Neural cell (in vitro differentiated cells): ENCODE measurements at regions not wholly inside any gene's neighbourhood (a gene's known extent, or its start where the extent isn't known, plus 50 kb on each side); places are given as distances from the start of the nearest gene placed in this dataset.

Source experiments
- H2AFZ ChIP-seq: fragments of 200-600, 300-800 bp; sonication (generic), shearing (Covaris generic); 2 replicates; pipeline ENCODE4 v1.6.0; 2014; ENCODE audit warnings: low read depth, mild to moderate bottlenecking, antibody characterized with exemption, low read length, moderate library complexity
- H3F3A ChIP-seq: fragments of 200-600 bp; shearing (Covaris generic); 2 replicates; pipeline ENCODE4 v1.6.1; 2016; ENCODE audit warnings: mild to moderate bottlenecking, moderate library complexity, mixed read lengths, antibody characterized with exemption, low read length; ENCODE audit not compliant: insufficient read depth, poor library complexity, severe bottlenecking
- H3K27ac ChIP-seq: fragments of 200-600, 300-800 bp; sonication (generic), shearing (Covaris generic); 2 replicates; pipeline ENCODE4 v1.5.1; 2014; ENCODE audit warnings: mild to moderate bottlenecking, low read length, moderate library complexity
- H3K27me3 ChIP-seq: fragments of 300-800, 200-600 bp; sonication (generic), shearing (Covaris generic); 2 replicates; pipeline ENCODE4 v1.6.0; 2014; ENCODE audit warnings: mild to moderate bottlenecking, low read depth, low read length, moderate library complexity; ENCODE audit not compliant: insufficient read depth
- H3K36me3 ChIP-seq: fragments of 300-800, 200-600 bp; sonication (generic), shearing (Covaris generic); 2 replicates; pipeline ENCODE4 v1.5.1; 2014; ENCODE audit warnings: mild to moderate bottlenecking, antibody characterized with exemption, low read length, moderate library complexity; ENCODE audit not compliant: insufficient read depth
- H3K4me2 ChIP-seq: fragments of 300-800, 200-600 bp; sonication (generic), shearing (Covaris generic); 2 replicates; pipeline ENCODE4 v1.6.0; 2014; ENCODE audit warnings: mild to moderate bottlenecking, low read length
- H3K4me3 ChIP-seq: fragments of 300-800, 200-600 bp; sonication (generic), shearing (Covaris generic); 2 replicates; pipeline ENCODE4 v1.5.1; 2014; ENCODE audit warnings: mild to moderate bottlenecking, low read length, moderate library complexity
- H3K79me2 ChIP-seq: fragments of 200-600 bp; shearing (Covaris generic); replicated peaks from 2 replicates; pipeline ENCODE4 v1.6.0; 2014; ENCODE audit warnings: mild to moderate bottlenecking, low read length, moderate library complexity; ENCODE audit not compliant: insufficient read depth
- H3K9ac ChIP-seq: fragments of 300-800, 200-600 bp; sonication (generic), shearing (Covaris generic); 2 replicates; pipeline ENCODE4 v1.6.1; 2016; ENCODE audit warnings: mild to moderate bottlenecking, low read length, mixed read lengths
- H3K9me2 ChIP-seq: fragments of 200-600 bp; shearing (Covaris generic); 2 replicates; pipeline ENCODE4 v1.6.1; 2016; ENCODE audit warnings: mild to moderate bottlenecking, low read length, mixed read lengths; ENCODE audit not compliant: insufficient read depth
- H3K9me3 ChIP-seq: fragments of 200-600, 300-800 bp; sonication (generic), shearing (Covaris generic); 2 replicates; pipeline ENCODE4 v1.6.1; 2016; ENCODE audit warnings: mild to moderate bottlenecking, mixed run types, low read length, moderate library complexity, mixed read lengths
- H4K20me1 ChIP-seq: fragments of 200-600 bp; shearing (Covaris generic); 2 replicates; pipeline ENCODE4 v1.6.1; 2016; ENCODE audit warnings: mild to moderate bottlenecking, mixed run types; ENCODE audit not compliant: insufficient read depth
- CTCF ChIP-seq: fragments of 450-650 bp; IDR thresholded peaks from 2 replicates; pipeline ENCODE4 v1.5.1; 2014; ENCODE audit warnings: antibody characterized with exemption, mild to moderate bottlenecking, moderate library complexity; ENCODE audit not compliant: poor library complexity, severe bottlenecking
- EP300 ChIP-seq: fragments of 450-650 bp; conservative IDR thresholded peaks from 2 replicates; pipeline ENCODE4 v1.6.1; 2014; ENCODE audit warnings: antibody characterized with exemption, mild to moderate bottlenecking, moderate library complexity; ENCODE audit not compliant: poor library complexity, severe bottlenecking
- EZH2 ChIP-seq: fragments of 200-600, 300-800 bp; shearing (Covaris generic), sonication (generic); IDR thresholded peaks from 2 replicates; pipeline ENCODE4 v1.6.1; 2014; ENCODE audit warnings: antibody characterized with exemption, low read length, borderline replicate concordance, mild to moderate bottlenecking; ENCODE audit not compliant: insufficient read depth, poor library complexity, severe bottlenecking
- MXI1 ChIP-seq: fragments of 450-650 bp; conservative IDR thresholded peaks from 2 replicates; pipeline ENCODE4 v1.6.1; 2014; ENCODE audit warnings: antibody characterized with exemption, mild to moderate bottlenecking; ENCODE audit not compliant: poor library complexity, severe bottlenecking
- POLR2AphosphoS5 ChIP-seq: IDR thresholded peaks from 2 replicates; pipeline ENCODE4 v1.6.1; 2012
- RAD21 ChIP-seq: fragments of 450-650 bp; conservative IDR thresholded peaks from 2 replicates; pipeline ENCODE4 v1.6.1; 2014; ENCODE audit warnings: antibody characterized with exemption, mild to moderate bottlenecking, moderate library complexity
- REST ChIP-seq: IDR thresholded peaks from 2 replicates; pipeline ENCODE4 v1.6.1; 2012; ENCODE audit warnings: borderline replicate concordance
- SMC3 ChIP-seq: fragments of 450-650 bp; conservative IDR thresholded peaks from 2 replicates; pipeline ENCODE4 v1.6.1; 2014; ENCODE audit warnings: antibody characterized with exemption, mild to moderate bottlenecking, moderate library complexity; ENCODE audit not compliant: poor library complexity
- TAF1 ChIP-seq: IDR thresholded peaks from 2 replicates; pipeline ENCODE4 v1.6.1; 2012; ENCODE audit warnings: low read depth

- Histone ChIP-seq H2AFZ (no peak overlapping the region), H3K79me2 (no peaks in the 10 kb centered on the region), H3K4me2 (no peak overlapping the region), H3K27me3 (no peaks in the 10 kb centered on the region), H3K9ac (no peak overlapping the region), H3K9me3 (no peaks in the 10 kb centered on the region), H3K27ac (no peak overlapping the region), H3K4me3 (no peak overlapping the region), H4K20me1 (no peaks in the 10 kb centered on the region), H3F3A (no peaks in the 10 kb centered on the region), H3K36me3 (no peaks in the 10 kb centered on the region), H3K9me2 (no peaks in the 10 kb centered on the region)
- TF ChIP-seq POLR2AphosphoS5 (no peak), EZH2 (no peak)
These were observed 74.1 kb upstream of the BASP1 start for GRCh38 chr5:17143335-17143734.

GRCh38 chr5:17146280-17146841 lies 71.1 kb upstream of the BASP1 start:
- no peaks in the 10 kb centered on the region for H4K20me1 ChIP-seq
- no peaks in the 10 kb centered on the region for H3K79me2 ChIP-seq
- no peak for TF ChIP-seq SMC3
- TF ChIP-seq POLR2AphosphoS5: no peak
- TF ChIP-seq EZH2: no peak
- TF ChIP-seq TAF1: no peak
- TF ChIP-seq MXI1: no peak
- no peak overlapping the region for H3K4me3 ChIP-seq
- no peak overlapping the region for H3K27ac ChIP-seq
- H3K9ac ChIP-seq: no peak overlapping the region
- no peaks in the 10 kb centered on the region for H3K9me3 ChIP-seq
- H3F3A ChIP-seq: no peaks in the 10 kb centered on the region
- no peaks in the 10 kb centered on the region for H3K36me3 ChIP-seq
- H3K9me2 ChIP-seq: no peaks in the 10 kb centered on the region
- no peaks in the 10 kb centered on the region for H3K27me3 ChIP-seq
- H3K4me2 ChIP-seq: no peak overlapping the region
- H2AFZ ChIP-seq: no peak overlapping the region

- no peak for TF ChIP-seq CTCF
- TF ChIP-seq EP300: no peak
- TF ChIP-seq MXI1: no peak
- no peak for TF ChIP-seq SMC3
- no peak for TF ChIP-seq POLR2AphosphoS5
- no peak for TF ChIP-seq TAF1
- no peak for TF ChIP-seq RAD21
- no peak for TF ChIP-seq REST
- Histone ChIP-seq H3K27ac (no peak overlapping the region), H3K79me2 (no peaks in the 10 kb centered on the region), H3K4me3 (no peak overlapping the region), H3F3A (no peaks in the 10 kb centered on the region), H3K27me3 (no peaks in the 10 kb centered on the region), H3K9ac (no peak overlapping the region), H3K36me3 (no peaks in the 10 kb centered on the region), H3K4me2 (no peak overlapping the region), H4K20me1 (no peaks in the 10 kb centered on the region), H2AFZ (no peak overlapping the region), H3K9me2 (no peaks in the 10 kb centered on the region), H3K9me3 (no peaks in the 10 kb centered on the region)
These were observed 70.3 kb upstream of the BASP1 start for GRCh38 chr5:17147170-17147569.
